ENCODE measurements at regions not wholly inside any gene's neighbourhood (a gene's known extent, or its start where the extent isn't known, plus 50 kb on each side); places are given as distances from the start of the nearest gene placed in this dataset.

GRCh38 chr13:111900390-111901131 is 166.4 kb upstream of the SOX1 start:
- H3K27ac ChIP-seq (ENCODE audit: low read length) = no peak overlapping the region
- no peaks in the 10 kb centered on the region for H3K9me3 ChIP-seq (ENCODE audit: control insufficient read depth, insufficient read depth, low read depth, low read length)
- ATAC-seq (no peak), DNase-seq (ENCODE audit: low read depth, low spot score) (no peak)
- intact Hi-C loops (cut with micrococcal nuclease; ENCODE audit: unreplicated experiment) (no loop called here), in situ Hi-C loops (cut with HindIII; ENCODE audit: low pct_unique_long_range_greater_than_20kb, low sequenced_read_pairs) (no loop called here)
- H3K4me1 ChIP-seq (ENCODE audit: control insufficient read depth, insufficient read depth, low read length) = no peaks in the 10 kb centered on the region
- CTCF ChIA-PET = interaction anchor here (0.6 to 0.7 kb wide), 2 partner anchors 9 to 39 kb away, joined by 3 to 4 read pairs; no protein-coding TSS in a partner anchor
- BruUV-seq (replicated peaks) = no TSS peak
- H3K4me3 ChIP-seq (ENCODE audit: low read depth in 2 of 2, low read length in 2 of 2) = no peak overlapping the region
- POLR2A ChIA-PET = no interaction called here
- H3K27me3 ChIP-seq (ENCODE audit: control insufficient read depth, insufficient read depth, low read length) = no peaks in the 10 kb centered on the region
- H3K36me3 ChIP-seq (ENCODE audit: control insufficient read depth, insufficient read depth, low read length) = no peaks in the 10 kb centered on the region
- TF ChIP-seq REST (IDR thresholded peaks at IDR 0.05; ENCODE audit: insufficient read depth in 1 of 2, low read depth in 2 of 2, low read length in 1 of 2) = no peak
- TF ChIP-seq POLR2AphosphoS5 (IDR thresholded peaks at IDR 0.05; ENCODE audit: low read depth, low read length) = no peak
- TF ChIP-seq CTCF (IDR thresholded peaks at IDR 0.05) = no peak

- in situ Hi-C loops (cut with HindIII; ENCODE audit: low pct_unique_long_range_greater_than_20kb, low sequenced_read_pairs) (no loop called here), intact Hi-C loops (cut with micrococcal nuclease; ENCODE audit: unreplicated experiment) (no loop called here)
- H3K36me3 ChIP-seq (ENCODE audit: control insufficient read depth, insufficient read depth, low read length) = no peaks in the 10 kb centered on the region
- H3K4me1 ChIP-seq (ENCODE audit: control insufficient read depth, insufficient read depth, low read length) = no peaks in the 10 kb centered on the region
- ChIA-PET CTCF (interaction anchor here (0.7 kb wide), 1 partner anchor 38 kb away, joined by 3 read pairs; no protein-coding TSS in a partner anchor), POLR2A (no interaction called here)
- no peak overlapping the region for H3K4me3 ChIP-seq (ENCODE audit: low read depth in 2 of 2, low read length in 2 of 2)
- no peak overlapping the region for H3K27ac ChIP-seq (ENCODE audit: low read length)
- BruUV-seq (replicated peaks) = no TSS peak
- DNase-seq (ENCODE audit: low read depth, low spot score) = no peak
- no peak for TF ChIP-seq POLR2AphosphoS5 (IDR thresholded peaks at IDR 0.05; ENCODE audit: low read depth, low read length)
- ATAC-seq = no peak
- no peaks in the 10 kb centered on the region for H3K9me3 ChIP-seq (ENCODE audit: control insufficient read depth, insufficient read depth, low read depth, low read length)
- no peaks in the 10 kb centered on the region for H3K27me3 ChIP-seq (ENCODE audit: control insufficient read depth, insufficient read depth, low read length)
These were observed 165.6 kb upstream of the SOX1 start for GRCh38 chr13:111901267-111901915.

GRCh38 chr13:111902726-111903125 is 164.2 kb upstream of the SOX1 start:
- H3K27me3 ChIP-seq (ENCODE audit: control insufficient read depth, insufficient read depth, low read length) = no peaks in the 10 kb centered on the region
- in situ Hi-C loops (cut with HindIII; ENCODE audit: low pct_unique_long_range_greater_than_20kb, low sequenced_read_pairs) = no loop called here
- no peaks in the 10 kb centered on the region for H3K4me1 ChIP-seq (ENCODE audit: control insufficient read depth, insufficient read depth, low read length)
- no peak overlapping the region for H3K4me3 ChIP-seq (ENCODE audit: low read depth in 2 of 2, low read length in 2 of 2)
- no peaks in the 10 kb centered on the region for H3K36me3 ChIP-seq (ENCODE audit: control insufficient read depth, insufficient read depth, low read length)
- no TSS peak for BruUV-seq (replicated peaks)
- ChIA-PET POLR2A (no interaction called here), CTCF (no interaction called here)
- no peak for TF ChIP-seq POLR2AphosphoS5 (IDR thresholded peaks at IDR 0.05; ENCODE audit: low read depth, low read length)
- no peak for TF ChIP-seq REST (IDR thresholded peaks at IDR 0.05; ENCODE audit: insufficient read depth in 1 of 2, low read depth in 2 of 2, low read length in 1 of 2)
- no peak for TF ChIP-seq TCF7L2 (IDR thresholded peaks at IDR 0.05; ENCODE audit: low read depth, low read length)
- TF ChIP-seq SIN3A (IDR thresholded peaks at IDR 0.05; ENCODE audit: borderline replicate concordance, insufficient read depth, low read depth, low read length) = no peak
- TF ChIP-seq CTCF (IDR thresholded peaks at IDR 0.05) = no peak
- DNase-seq (ENCODE audit: low read depth, low spot score) (no peak), ATAC-seq (no peak)
- intact Hi-C loops (cut with micrococcal nuclease; ENCODE audit: unreplicated experiment) = no loop called here
- no peak overlapping the region for H3K27ac ChIP-seq (ENCODE audit: low read length)
- no peaks in the 10 kb centered on the region for H3K9me3 ChIP-seq (ENCODE audit: control insufficient read depth, insufficient read depth, low read depth, low read length)
